Smooth muscle cell (in vitro differentiated cells): ENCODE measurements at regions not wholly inside any gene's neighbourhood (a gene's known extent, or its start where the extent isn't known, plus 50 kb on each side); places are given as distances from the start of the nearest gene placed in this dataset.

Experiments used
- DNase-seq: peaks from one replicate; lab custom pipeline; 2025; ENCODE audit not compliant: unreplicated experiment; lab: John Stamatoyannopoulos, UW
- H2AFZ ChIP-seq: fragments of 200-600 bp; sonication (generic); 2 replicates; pipeline ENCODE4 v1.6.0; 2016; ENCODE audit warnings: antibody characterized with exemption, low read depth, mild to moderate bottlenecking
- H3F3A ChIP-seq: fragments of 200-600 bp; sonication (generic); 2 replicates; pipeline ENCODE4 v1.6.0; 2017; ENCODE audit warnings: antibody characterized with exemption, low read depth
- H3K27ac ChIP-seq: fragments of 200-600 bp; sonication (generic); 2 replicates; pipeline ENCODE4 v1.5.1; 2016; ENCODE audit warnings: low read depth, mild to moderate bottlenecking
- H3K27me3 ChIP-seq: fragments of 200-600 bp; sonication (generic); 2 replicates; pipeline ENCODE4 v1.6.1; 2016; ENCODE audit warnings: low read depth, mild to moderate bottlenecking
- H3K36me3 ChIP-seq: fragments of 200-600 bp; sonication (generic); 2 replicates; pipeline ENCODE4 v1.5.1; 2016; ENCODE audit warnings: low read depth
- H3K4me1 ChIP-seq: fragments of 200-600 bp; sonication (generic); 2 replicates; pipeline ENCODE4 v1.5.1; 2016; ENCODE audit warnings: low read depth
- H3K4me2 ChIP-seq: fragments of 200-600 bp; sonication (generic); 2 replicates; pipeline ENCODE4 v1.6.0; 2016; ENCODE audit warnings: mild to moderate bottlenecking
- H3K4me3 ChIP-seq: fragments of 200-600 bp; sonication (generic); 2 replicates; pipeline ENCODE4 v1.5.1; 2016; ENCODE audit warnings: mild to moderate bottlenecking
- H3K79me2 ChIP-seq: fragments of 200-600 bp; sonication (generic); 2 replicates; pipeline ENCODE4 v1.6.0; 2016; ENCODE audit warnings: low read depth, mild to moderate bottlenecking
- H3K9ac ChIP-seq: fragments of 200-600 bp; sonication (generic); 2 replicates; pipeline ENCODE4 v1.6.0; 2016; ENCODE audit warnings: low read depth
- H3K9me3 ChIP-seq: fragments of 200-600 bp; sonication (generic); replicated peaks from 2 replicates; pipeline ENCODE4 v1.5.1; 2016; ENCODE audit warnings: low read depth
- H4K20me1 ChIP-seq: fragments of 200-600 bp; sonication (generic); 2 replicates; pipeline ENCODE4 v1.6.0; 2016; ENCODE audit warnings: low read depth
- CTCF ChIP-seq: fragments of 200-600 bp; sonication (generic); IDR thresholded peaks from 2 replicates; pipeline ENCODE4 v1.5.1; 2017; ENCODE audit warnings: borderline replicate concordance, mild to moderate bottlenecking, antibody characterized with exemption; ENCODE audit not compliant: insufficient read depth, poor library complexity, severe bottlenecking
- WGBS: methylation state at CpG from one replicate; pipeline ENCODE4 v1.1.7; 2016; ENCODE audit warnings: low lambda C conversion rate; 5-methylcytosine and 5-hydroxymethylcytosine counted together

- 86% methylated on average over 1 of the region's 1 CpG for WGBS
- no peaks in the 10 kb centered on the region for H4K20me1 ChIP-seq
- no peaks in the 10 kb centered on the region for H3K36me3 ChIP-seq
- H3K27me3 ChIP-seq, result peaks cover 9% of the 10 kb centered on the region
- no peak for TF ChIP-seq CTCF
- no peak overlapping the region for H2AFZ ChIP-seq
- no peaks in the 10 kb centered on the region for H3F3A ChIP-seq
- H3K4me3 ChIP-seq, result no peak overlapping the region
- H3K9ac ChIP-seq, result no peak overlapping the region
- no peak overlapping the region for H3K27ac ChIP-seq
- no peaks in the 10 kb centered on the region for H3K4me1 ChIP-seq
- no peak for DNase-seq
- H3K4me2 ChIP-seq, result no peak overlapping the region
- H3K9me3 ChIP-seq, result no peaks in the 10 kb centered on the region
- H3K79me2 ChIP-seq, result no peaks in the 10 kb centered on the region
Observed at GRCh38 chr7:142608630-142609428, 140.4 kb upstream of the PRSS1 start.

- WGBS, result 80% methylated on average over 3 of the region's 3 CpGs
- Histone ChIP-seq H3K36me3 (no peaks in the 10 kb centered on the region), H3K79me2 (no peaks in the 10 kb centered on the region), H3K4me2 (no peak overlapping the region), H3K4me3 (no peak overlapping the region), H3K9ac (no peak overlapping the region), H3K4me1 (no peaks in the 10 kb centered on the region), H3K27me3 (peaks cover 9% of the 10 kb centered on the region), H3K9me3 (no peaks in the 10 kb centered on the region), H3F3A (no peaks in the 10 kb centered on the region), H3K27ac (no peak overlapping the region), H4K20me1 (no peaks in the 10 kb centered on the region), H2AFZ (no peak overlapping the region)
- no peak for DNase-seq
- no peak for TF ChIP-seq CTCF
Observed at GRCh38 chr7:142607351-142607750, 141.9 kb upstream of the PRSS1 start.

GRCh38 chr7:142606081-142606480 lies 143.2 kb upstream of the PRSS1 start:
- Histone ChIP-seq H3K4me3 (no peak overlapping the region), H3K9ac (no peak overlapping the region), H3F3A (no peaks in the 10 kb centered on the region), H3K4me2 (no peak overlapping the region), H3K79me2 (no peaks in the 10 kb centered on the region), H3K36me3 (no peaks in the 10 kb centered on the region), H4K20me1 (no peaks in the 10 kb centered on the region), H2AFZ (no peak overlapping the region), H3K27me3 (peaks cover 9% of the 10 kb centered on the region), H3K4me1 (no peaks in the 10 kb centered on the region), H3K9me3 (no peaks in the 10 kb centered on the region), H3K27ac (no peak overlapping the region)
- 89% methylated on average over 5 of the region's 5 CpGs for WGBS
- DNase-seq, result no peak
- no peak for TF ChIP-seq CTCF

- H3K36me3 ChIP-seq, result no peaks in the 10 kb centered on the region
- H3K27ac ChIP-seq, result no peak overlapping the region
- DNase-seq, result no peak
- no peak overlapping the region for H3K9ac ChIP-seq
- whole genome bisulfite sequencing, result 93% methylated on average over 3 of the region's 3 CpGs
- H3K4me3 ChIP-seq, result no peak overlapping the region
- no peak for TF ChIP-seq CTCF
- no peaks in the 10 kb centered on the region for H4K20me1 ChIP-seq
- no peaks in the 10 kb centered on the region for H3F3A ChIP-seq
- H3K4me1 ChIP-seq, result no peaks in the 10 kb centered on the region
- H3K9me3 ChIP-seq, result no peaks in the 10 kb centered on the region
- H3K4me2 ChIP-seq, result no peak overlapping the region
- H3K79me2 ChIP-seq, result no peaks in the 10 kb centered on the region
- H3K27me3 ChIP-seq, result peaks cover 19% of the 10 kb centered on the region
- no peak overlapping the region for H2AFZ ChIP-seq
Observed at GRCh38 chr7:142604671-142605070, 144.6 kb upstream of the PRSS1 start.
